SK-N-SH treated with all-trans-retinoic acid at 6 μM for 48 hours (cell line): ENCODE measurements at regions not wholly inside any gene's neighbourhood (a gene's known extent, or its start where the extent isn't known, plus 50 kb on each side); places are given as distances from the start of the nearest gene placed in this dataset.

Source experiments
- ATAC-seq: fragments of 200-7000 bp; cut with Tn5 transposase; 3 replicates; pipeline ENCODE4 v1.9.1; 2020; ENCODE audit warnings: mild to moderate bottlenecking, moderate library complexity
- ARNTL ChIP-seq: fragments of 450-650 bp; formaldehyde crosslinking; IDR thresholded peaks from 2 replicates; pipeline ENCODE4 v1.5.0; 2020; ENCODE audit warnings: low read depth, mild to moderate bottlenecking, moderate library complexity, borderline replicate concordance
- CREB5 ChIP-seq: fragments of 250-450 bp; sonication (Bioruptor Pico); IDR thresholded peaks from 2 replicates; pipeline ENCODE4 v1.5.1; 2020; ENCODE audit warnings: low read depth, mild to moderate bottlenecking, moderate library complexity
- CSDC2 ChIP-seq: fragments of 250-450 bp; sonication (Bioruptor Pico); IDR thresholded peaks from 2 replicates; pipeline ENCODE4 v1.5.0; 2020; ENCODE audit warnings: mild to moderate bottlenecking, moderate library complexity
- CSRNP3 ChIP-seq: fragments of 250-450 bp; sonication (Bioruptor Pico); IDR thresholded peaks from 2 replicates; pipeline ENCODE4 v1.5.1; 2021; ENCODE audit warnings: mild to moderate bottlenecking, moderate library complexity
- ESRRG ChIP-seq: fragments of 250-450 bp; sonication (Bioruptor Pico); IDR thresholded peaks from 2 replicates; pipeline ENCODE4 v1.6.1; 2021; ENCODE audit warnings: mild to moderate bottlenecking
- GLIS3 ChIP-seq: fragments of 250-450 bp; sonication (Bioruptor Pico); IDR thresholded peaks from 2 replicates; pipeline ENCODE4 v1.5.0; 2020; ENCODE audit warnings: mild to moderate bottlenecking, moderate library complexity
- OSR1 ChIP-seq: fragments of 250-450 bp; sonication (Bioruptor Pico); IDR thresholded peaks from 2 replicates; pipeline ENCODE4 v1.8.0; 2022; ENCODE audit warnings: moderate library complexity, mild to moderate bottlenecking, inconsistent platforms
- POU6F1 ChIP-seq: fragments of 250-450 bp; sonication (Bioruptor Pico); IDR thresholded peaks from 2 replicates; pipeline ENCODE4 v1.8.0; 2021; ENCODE audit warnings: low read depth, mild to moderate bottlenecking, moderate library complexity, borderline replicate concordance
- PPARA ChIP-seq: fragments of 250-450 bp; sonication (Bioruptor Pico); IDR thresholded peaks from 2 replicates; pipeline ENCODE4 v1.5.0; 2020; ENCODE audit warnings: mild to moderate bottlenecking, borderline replicate concordance
- RARB ChIP-seq: fragments of 250-450 bp; sonication (Bioruptor Pico); IDR thresholded peaks from 2 replicates; pipeline ENCODE4 v1.8.0; 2021; ENCODE audit warnings: mild to moderate bottlenecking, moderate library complexity
- SNAI2 ChIP-seq: fragments of 250-450 bp; sonication (Bioruptor Pico); IDR thresholded peaks from 2 replicates; pipeline ENCODE4 v1.5.0; 2020; ENCODE audit warnings: mild to moderate bottlenecking, moderate library complexity
- TCF4 ChIP-seq: fragments of 250-450 bp; sonication (Bioruptor Pico); IDR thresholded peaks from 2 replicates; pipeline ENCODE4 v1.8.0; 2021; ENCODE audit warnings: mild to moderate bottlenecking, moderate library complexity, borderline replicate concordance
- TOX ChIP-seq: fragments of 250-450 bp; sonication (Bioruptor Pico); IDR thresholded peaks from 2 replicates; pipeline ENCODE4 v1.8.0; 2021; ENCODE audit warnings: mild to moderate bottlenecking, moderate library complexity, borderline replicate concordance
- TSHZ2 ChIP-seq: fragments of 250-450 bp; sonication (Bioruptor Pico); IDR thresholded peaks from 2 replicates; pipeline ENCODE4 v1.5.0; 2020; ENCODE audit warnings: mild to moderate bottlenecking, moderate library complexity
- ZC3H10 ChIP-seq: fragments of 250-450 bp; sonication (Bioruptor Pico); IDR thresholded peaks from 2 replicates; pipeline ENCODE4 v1.5.1; 2021; ENCODE audit warnings: mild to moderate bottlenecking, moderate library complexity
- ZFP30 ChIP-seq: fragments of 450-650 bp; formaldehyde crosslinking; IDR thresholded peaks from 2 replicates; pipeline ENCODE4 v1.5.0; 2022; ENCODE audit warnings: mild to moderate bottlenecking, moderate library complexity
- ZNF565 ChIP-seq: fragments of 450-650 bp; formaldehyde crosslinking; conservative IDR thresholded peaks from 2 replicates; pipeline ENCODE4 v1.5.0; 2020; ENCODE audit warnings: low read depth, mild to moderate bottlenecking, moderate library complexity
- ZNF70 ChIP-seq: fragments of 450-650 bp; formaldehyde crosslinking; IDR thresholded peaks from 2 replicates; pipeline ENCODE4 v1.5.0; 2020; ENCODE audit warnings: mild to moderate bottlenecking, moderate library complexity
- ZNF8 ChIP-seq: fragments of 450-650 bp; formaldehyde crosslinking; IDR thresholded peaks from 2 replicates; pipeline ENCODE4 v1.5.0; 2020; ENCODE audit warnings: mild to moderate bottlenecking, moderate library complexity

DNA sequence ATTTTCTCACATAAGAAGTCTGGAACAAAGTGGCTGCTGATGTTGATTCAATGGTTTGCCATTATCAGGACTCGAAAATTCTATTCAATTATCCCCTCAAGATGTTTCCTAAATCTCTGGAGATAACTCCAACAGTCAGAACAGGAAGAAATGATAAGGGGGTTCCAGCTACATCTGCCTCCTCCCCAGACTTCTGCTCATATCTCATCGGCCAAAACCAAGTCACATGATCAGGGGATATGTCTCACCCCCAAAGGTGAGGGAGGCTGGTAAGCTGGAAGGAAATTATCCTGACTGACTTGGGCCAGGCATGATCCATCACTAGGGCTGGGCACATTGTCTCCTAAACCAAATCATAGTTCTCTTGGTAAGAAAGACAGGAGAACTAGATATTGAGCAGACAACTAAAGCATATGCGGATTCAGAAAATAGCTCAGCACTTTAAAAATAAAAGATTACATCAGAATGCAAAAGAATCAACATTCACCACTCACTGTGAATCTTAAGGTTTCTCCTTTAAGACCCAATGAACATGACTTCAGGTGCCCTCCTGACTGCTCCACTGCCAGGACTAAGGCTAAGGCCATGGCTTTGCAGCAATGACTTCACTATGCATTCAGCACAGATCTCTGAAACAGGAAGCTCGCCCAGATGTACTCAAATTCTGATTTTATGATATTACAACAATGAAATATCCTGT lies 306.3 kb downstream of the ENC1 start:
- TF ChIP-seq OSR1 (no peak), TOX (CRISPR knock-in tag) (no peak), ZNF565 (CRISPR knock-in tag) (no peak), ZFP30 (no peak)
- ATAC-seq: no peak

GRCh38 chr5:74333430-74333829 lies 307.1 kb downstream of the ENC1 start:
- ATAC-seq: no peak
- TF ChIP-seq ZC3H10 (CRISPR knock-in tag): no peak
- no peak for TF ChIP-seq ZFP30
- TF ChIP-seq ZNF8 (CRISPR knock-in tag): no peak
- TF ChIP-seq ARNTL (CRISPR knock-in tag): no peak
- no peak for TF ChIP-seq SNAI2
- TF ChIP-seq ZNF565 (CRISPR knock-in tag): no peak

- no peak for TF ChIP-seq TCF4 (CRISPR knock-in tag)
- TF ChIP-seq ZNF565 (CRISPR knock-in tag): no peak
- TF ChIP-seq ESRRG (CRISPR knock-in tag): no peak
- ATAC-seq: no peak
These were observed 307.8 kb downstream of the ENC1 start for GRCh38 chr5:74332682-74333081.

- ATAC-seq: no peak
These were observed 308.5 kb downstream of the ENC1 start for GRCh38 chr5:74332006-74332405.

DNA sequence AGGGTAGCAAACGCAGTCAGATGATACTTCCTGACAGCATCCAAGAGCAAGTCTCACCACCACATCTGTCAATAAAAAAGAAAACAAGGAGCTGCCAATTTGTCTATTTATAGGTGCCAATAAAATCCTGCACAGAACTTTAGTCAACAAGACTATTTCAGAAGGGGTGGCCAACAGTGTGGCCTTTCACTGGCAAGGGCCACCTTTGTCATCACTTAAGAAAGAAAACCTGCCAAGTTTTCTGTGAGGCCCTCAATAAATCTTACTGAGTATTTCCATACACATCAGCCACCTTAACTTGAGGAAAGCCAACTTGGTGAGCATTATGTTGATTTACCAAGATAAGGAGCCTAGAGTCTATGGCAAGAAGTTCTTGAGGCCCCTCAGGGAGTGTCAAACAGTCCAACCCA lies 312.3 kb downstream of the ENC1 start:
- no peak for ATAC-seq
- TF ChIP-seq ZNF70 (CRISPR knock-in tag) (no peak), TOX (CRISPR knock-in tag) (no peak), CREB5 (no peak), RARB (no peak), GLIS3 (CRISPR knock-in tag) (no peak), TSHZ2 (CRISPR knock-in tag) (no peak), PPARA (CRISPR knock-in tag) (no peak), TCF4 (CRISPR knock-in tag) (no peak), OSR1 (no peak)

More at GRCh38 chr5:74332006-74332405, 308.5 kb downstream of the ENC1 start:
- no peak for TF ChIP-seq POU6F1 (CRISPR knock-in tag)
- TF ChIP-seq TOX (CRISPR knock-in tag): no peak
- no peak for TF ChIP-seq ZNF70 (CRISPR knock-in tag)
- TF ChIP-seq OSR1: no peak
- no peak for TF ChIP-seq CSRNP3 (CRISPR knock-in tag)
- no peak for TF ChIP-seq CSDC2 (CRISPR knock-in tag)
- no peak for TF ChIP-seq CREB5
- TF ChIP-seq ZC3H10 (CRISPR knock-in tag): no peak
- TF ChIP-seq, all 23 proteins: peak for 0
